NCI-H82 treated with DMSO at 0.1 percent for 48 hours (cell line): ENCODE measurements at regions not wholly inside any gene's neighbourhood (a gene's known extent, or its start where the extent isn't known, plus 50 kb on each side); places are given as distances from the start of the nearest gene placed in this dataset.
A peak's percentile ranks its signal among the peaks of the same experiment; 100 is the strongest.
"Not testable (repeated sequence)": the region's sequence is repeated elsewhere in the genome, so short reads cannot be mapped to it uniquely, and the experiment has no call there.

Experiments used
- DNase-seq: peaks from one replicate; lab custom pipeline; 2025; ENCODE audit not compliant: unreplicated experiment; lab: John Stamatoyannopoulos, UW

DNA sequence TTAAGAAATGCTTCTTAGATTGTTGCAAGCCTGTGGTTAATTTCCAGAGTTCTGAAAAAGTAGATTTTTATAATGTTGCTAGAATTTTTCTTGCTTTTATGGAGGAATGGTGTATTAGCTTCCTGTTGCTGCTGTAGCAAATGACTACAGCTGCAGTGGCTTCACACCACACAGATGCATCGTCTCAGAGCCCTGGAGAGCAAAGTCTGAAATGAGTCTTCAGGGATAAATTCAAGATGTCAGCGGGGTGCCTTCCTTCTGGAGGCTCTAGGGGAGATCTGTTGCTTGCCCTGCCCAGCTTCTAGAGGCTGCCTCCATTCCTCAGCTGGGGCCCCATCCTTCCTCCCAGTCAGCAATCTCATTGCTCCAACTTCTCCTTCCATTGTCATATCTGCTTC is 187.8 kb downstream of the ZNF516 start:
- no peak for DNase-seq

GRCh38 chr18:76306685-76307292 is 188.3 kb downstream of the ZNF516 start:
- no peak for DNase-seq

GRCh38 chr18:76285866-76286265 is 209.2 kb downstream of the ZNF516 start:
- DNase-seq = no peak

DNA sequence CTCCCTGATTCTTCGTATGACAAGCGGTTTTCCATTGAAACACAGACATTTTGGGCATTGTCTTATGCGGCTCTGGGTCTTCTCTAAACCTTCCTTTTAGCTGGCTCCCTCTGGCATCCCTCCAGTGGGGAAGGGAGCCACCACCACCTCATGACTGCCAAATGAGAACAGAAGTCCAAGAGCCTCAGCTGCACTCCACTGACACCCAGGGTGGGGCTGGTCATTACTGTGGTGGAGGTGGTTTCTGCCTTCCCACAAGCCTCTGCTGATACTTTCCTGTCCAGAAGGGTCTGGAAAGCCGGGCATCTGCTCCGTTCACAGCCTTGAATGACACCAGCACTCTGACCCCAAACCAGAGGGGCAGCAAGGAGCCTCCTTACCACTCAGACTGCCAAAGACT is 213.5 kb downstream of the ZNF516 start:
- no peak for DNase-seq

GRCh38 chr18:76277801-76278200 is 217.2 kb downstream of the ZNF516 start:
- no peak for DNase-seq

DNA sequence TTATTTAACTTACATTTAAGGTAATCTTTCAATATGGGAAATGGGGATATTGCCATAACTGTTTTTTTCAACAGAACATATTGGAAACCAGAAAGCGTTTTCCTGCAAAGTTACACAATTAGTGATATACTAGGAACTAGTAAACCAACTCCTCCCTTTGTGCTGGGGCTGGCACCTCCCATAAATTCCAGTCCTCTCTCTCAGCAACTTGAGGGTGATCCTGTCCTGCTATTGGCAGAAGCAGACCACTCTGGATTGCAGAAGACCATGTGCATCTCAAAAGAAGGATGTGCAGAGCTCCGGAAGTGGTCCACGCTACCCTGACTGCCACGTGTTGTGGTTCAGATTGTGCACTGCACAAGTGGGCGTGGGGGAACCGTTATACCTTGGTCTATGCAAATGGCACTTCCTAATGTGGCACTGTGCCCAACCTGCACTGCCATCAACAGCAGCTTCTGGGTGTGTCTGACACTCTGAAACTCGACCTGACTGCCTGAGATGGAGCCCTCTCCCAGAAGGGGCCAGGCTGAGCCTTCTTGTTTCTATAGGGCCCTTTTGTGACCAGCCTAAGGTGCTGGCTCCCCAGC is 219.2 kb downstream of the ZNF516 start:
- no peak for DNase-seq

DNA sequence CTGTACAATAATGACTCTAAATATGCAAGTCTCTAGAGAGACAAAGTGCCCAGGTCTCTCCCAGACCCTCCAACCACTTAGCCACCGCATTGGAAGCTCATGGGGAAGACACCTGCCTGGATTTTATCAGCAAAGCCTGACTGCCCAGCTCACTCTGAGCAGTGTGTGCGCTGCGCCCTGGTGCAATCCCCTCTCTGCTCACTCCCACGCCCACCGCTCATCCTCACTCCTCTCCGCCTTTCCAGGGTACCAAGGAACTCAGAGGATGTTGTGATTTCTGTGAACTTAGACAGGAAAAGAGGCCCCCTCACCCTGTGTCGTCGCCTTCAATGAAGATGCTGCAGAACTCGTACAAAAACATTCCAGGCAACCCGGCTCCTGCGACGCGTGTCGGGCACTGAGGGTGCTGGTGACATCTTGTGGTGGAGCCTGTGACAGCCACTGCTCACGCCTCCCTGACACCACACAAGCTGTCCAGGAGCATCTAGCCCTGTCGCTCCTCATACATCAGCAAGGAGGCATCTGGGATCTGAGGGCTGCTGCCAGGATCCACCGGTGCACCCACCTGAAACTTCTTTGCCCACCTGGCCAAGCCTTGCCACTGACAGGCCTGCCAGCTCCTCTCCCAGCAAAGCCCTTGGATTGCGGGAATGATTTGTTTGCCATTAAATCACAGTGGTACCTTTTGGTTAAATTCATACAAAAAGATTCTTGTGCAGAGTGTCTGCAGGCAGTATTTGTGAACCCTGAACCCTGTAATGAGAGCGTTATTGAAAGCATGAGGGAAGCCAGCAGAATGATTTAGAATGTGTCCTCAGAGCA is 220.4 kb downstream of the ZNF516 start:
- peak; percentile 10 for DNase-seq

GRCh38 chr18:76273956-76274355 is 221.1 kb downstream of the ZNF516 start:
- no peak for DNase-seq

DNA sequence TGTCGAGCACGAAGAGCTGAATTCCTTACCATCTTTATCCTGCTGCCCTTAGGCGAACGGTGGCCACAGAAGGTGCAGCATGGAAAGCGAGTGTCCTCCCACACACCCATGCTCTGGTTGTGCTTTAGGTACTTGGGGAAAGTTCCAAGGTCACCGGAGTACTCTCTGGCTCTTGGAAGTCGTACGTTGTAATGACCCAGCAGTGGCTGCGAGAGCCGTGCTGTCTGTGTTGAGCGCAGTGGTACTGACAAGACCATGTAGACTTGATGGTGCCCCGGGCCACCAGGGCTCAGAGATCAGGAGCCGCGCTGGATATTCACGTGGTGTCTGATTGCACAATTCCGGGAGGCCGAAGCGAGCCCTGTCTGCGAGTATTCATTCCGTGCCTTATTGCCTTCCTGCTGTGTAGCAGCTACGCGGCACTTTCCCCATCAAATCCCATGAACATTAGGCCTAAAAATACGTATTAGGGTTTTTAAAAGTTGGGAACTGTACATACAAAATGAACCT is 222.0 kb downstream of the ZNF516 start:
- no peak for DNase-seq

GRCh38 chr18:76267423-76267822 is 227.6 kb downstream of the ZNF516 start:
- not testable (repeated sequence) for DNase-seq

GRCh38 chr18:76266236-76266991 is 228.6 kb downstream of the ZNF516 start:
- DNase-seq = no peak

- no peak for DNase-seq
These were observed 229.4 kb downstream of the ZNF516 start for GRCh38 chr18:76265497-76266235.

DNA sequence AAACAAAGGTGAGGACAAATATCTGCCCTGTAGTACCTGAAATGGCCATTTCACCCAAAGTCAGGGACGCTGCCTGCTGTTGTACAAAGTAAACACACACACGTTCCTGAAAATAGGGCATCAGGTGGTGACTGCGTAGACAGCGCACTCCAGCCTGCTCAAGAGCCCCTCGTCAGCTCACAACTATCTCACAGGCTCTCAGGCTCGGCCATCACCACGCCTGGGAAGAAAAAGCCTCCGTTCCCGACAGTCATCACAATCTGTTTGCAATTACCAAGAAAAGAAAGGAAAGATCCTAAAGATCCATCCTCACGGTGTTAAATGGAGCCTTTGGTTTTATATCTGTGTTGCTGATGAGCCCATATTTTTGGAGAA is 230.2 kb downstream of the ZNF516 start:
- DNase-seq = no peak

DNA sequence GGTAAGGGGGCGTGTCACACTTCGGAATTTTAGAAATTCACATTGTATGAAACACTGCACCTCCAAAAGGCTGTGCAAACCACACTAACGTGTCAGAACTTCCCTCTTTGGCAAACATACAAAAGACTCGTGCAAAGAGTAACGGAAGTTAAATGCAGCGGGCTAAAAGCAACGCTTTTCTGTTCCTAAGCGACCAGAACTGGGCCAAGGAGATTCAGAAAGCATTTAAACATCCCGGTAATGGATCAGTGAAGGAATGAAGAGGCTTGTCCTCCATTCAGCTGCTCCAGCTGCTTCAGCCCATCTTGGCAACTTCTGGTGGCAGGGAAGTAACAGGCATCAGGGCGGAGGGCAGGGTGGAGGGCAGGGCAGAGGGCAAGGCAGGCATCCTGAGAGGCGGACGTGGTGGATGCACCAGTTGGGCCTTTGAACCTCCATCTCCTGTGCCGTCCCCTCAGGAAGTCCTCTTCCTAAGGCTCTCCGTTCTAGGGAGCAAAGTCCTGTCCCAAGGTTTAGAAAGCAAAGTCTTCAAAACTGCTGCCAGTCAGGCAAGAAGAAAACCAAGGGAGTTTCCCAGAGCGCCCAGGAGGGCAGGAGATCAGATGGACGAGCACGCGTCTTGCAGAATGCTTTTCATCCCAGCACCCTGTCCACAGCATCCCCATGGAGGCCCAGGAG is 230.7 kb downstream of the ZNF516 start:
- no peak for DNase-seq

GRCh38 chr18:76263046-76264005 is 231.7 kb downstream of the ZNF516 start:
- no peak for DNase-seq

- no peak for DNase-seq
These were observed 234.0 kb downstream of the ZNF516 start for GRCh38 chr18:76260941-76261472.

GRCh38 chr18:76259711-76260110 is 235.3 kb downstream of the ZNF516 start:
- no peak for DNase-seq

DNA sequence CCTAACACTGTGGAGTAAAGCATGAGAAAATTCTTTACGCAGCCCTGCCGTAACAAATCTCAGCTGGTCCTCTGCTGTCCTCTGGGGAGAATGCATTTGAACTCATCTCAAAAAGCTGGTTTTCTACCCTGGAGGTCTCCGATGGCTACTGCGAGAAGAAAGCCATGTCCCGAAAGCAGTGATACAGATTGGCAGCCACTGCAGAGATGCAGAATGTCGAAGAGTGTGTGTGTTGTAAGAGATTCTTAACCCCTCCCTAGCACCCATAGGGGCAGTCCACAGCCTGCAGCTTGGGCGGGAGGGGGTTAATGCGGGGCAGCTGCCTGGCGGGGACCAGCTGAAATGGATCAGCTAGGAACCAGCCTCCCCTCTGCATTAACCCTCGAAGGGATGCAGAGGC is 235.9 kb downstream of the ZNF516 start:
- no peak for DNase-seq

DNA sequence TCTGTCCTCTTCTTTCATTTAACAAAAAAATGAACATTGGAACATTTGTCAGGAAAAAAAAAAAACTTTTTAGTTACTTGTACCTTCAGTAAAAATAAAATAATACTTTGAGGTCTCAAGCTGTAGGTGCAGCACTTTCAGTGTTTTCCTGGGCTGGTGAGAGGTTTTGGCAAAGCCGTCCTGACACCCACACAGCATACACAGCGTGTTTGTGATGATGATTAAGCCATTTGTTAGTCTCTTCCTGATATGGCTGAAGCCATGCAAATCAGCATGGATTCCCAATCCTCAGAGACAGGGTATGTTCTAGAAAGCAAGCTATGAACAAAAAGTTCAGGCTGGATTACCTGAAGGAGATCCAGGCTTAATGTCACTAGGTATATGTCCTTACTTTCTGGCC is 236.8 kb downstream of the ZNF516 start:
- DNase-seq = no peak
